A673 (cell line): ENCODE measurements at regions not wholly inside any gene's neighbourhood (a gene's known extent, or its start where the extent isn't known, plus 50 kb on each side); places are given as distances from the start of the nearest gene placed in this dataset.

ENCODE experiments used
- BruUV-seq: library from RNA; stranded (reverse); fragments of 400-500 nt; replicated peaks from 2 replicates; lab custom pipeline; 2021; lab: Mats Ljungman, UMichigan
- CTCF ChIA-PET: fragments of 300-600 bp; sonication (Branson Sonifier 250); formaldehyde crosslinking; loops from one replicate; lab custom pipeline; 2022; ENCODE audit warnings: antibody characterized with exemption; lab: Charles Lee
- POLR2A ChIA-PET: fragments of 300-600 bp; sonication (Branson Sonifier 250); formaldehyde crosslinking; loops from one replicate; lab custom pipeline; 2022; ENCODE audit warnings: antibody characterized with exemption; ENCODE audit not compliant: low non-redundant PET; lab: Charles Lee
- DNase-seq: peaks from one replicate; pipeline ENCODE4 v3.0.0-alpha.2; 2015; ENCODE audit warnings: low spot score
- H3K27ac ChIP-seq: fragments of 200-600 bp; sonication (generic); 2 replicates; pipeline ENCODE4 v1.5.1; 2016; ENCODE audit warnings: mixed run types, low read depth, mild to moderate bottlenecking, mixed read lengths, antibody characterized with exemption, low read length; ENCODE audit not compliant: poor library complexity, severe bottlenecking
- H3K27me3 ChIP-seq: fragments of 200-600 bp; sonication (generic); replicated peaks from 2 replicates; pipeline ENCODE4 v1.6.1; 2017; ENCODE audit warnings: mixed run types, low read depth, mild to moderate bottlenecking, mixed read lengths, antibody characterized with exemption, low read length; ENCODE audit not compliant: insufficient read depth, poor library complexity
- H3K36me3 ChIP-seq: fragments of 200-600 bp; sonication (generic); 2 replicates; pipeline ENCODE4 v1.6.1; 2016; ENCODE audit warnings: mixed run types, mild to moderate bottlenecking, mixed read lengths, antibody characterized with exemption, low read length; ENCODE audit not compliant: insufficient read depth, poor library complexity, severe bottlenecking
- H3K4me1 ChIP-seq: fragments of 200-600 bp; sonication (generic); 2 replicates; pipeline ENCODE4 v1.6.1; 2017; ENCODE audit warnings: mixed run types, mild to moderate bottlenecking, mixed read lengths, antibody characterized with exemption, low read length; ENCODE audit not compliant: insufficient read depth, poor library complexity, severe bottlenecking
- H3K4me3 ChIP-seq: fragments of 200-600 bp; sonication (generic); 2 replicates; pipeline ENCODE4 v1.5.1; 2016; ENCODE audit warnings: low read depth, mixed run types, mild to moderate bottlenecking, mixed read lengths, low read length; ENCODE audit not compliant: poor library complexity, severe bottlenecking
- H3K9me3 ChIP-seq: fragments of 200-600 bp; sonication (generic); 2 replicates; pipeline ENCODE4 v1.6.1; 2016; ENCODE audit warnings: mixed run types, low read depth, mild to moderate bottlenecking, mixed read lengths, antibody characterized with exemption, low read length; ENCODE audit not compliant: poor library complexity, severe bottlenecking
- EZH2 ChIP-seq: fragments of 200-600 bp; sonication (generic); IDR thresholded peaks from 2 replicates; pipeline ENCODE4 v1.6.1; 2017; ENCODE audit warnings: borderline replicate concordance, low read depth, mild to moderate bottlenecking, mixed read lengths, antibody characterized with exemption, low read length; ENCODE audit not compliant: poor library complexity, severe bottlenecking
- intact Hi-C: fragments of 100-400 bp; cut with micrococcal nuclease; formaldehyde crosslinking; loops from one replicate; pipeline ENCODE4 v1.10.0; 2022; ENCODE audit not compliant: unreplicated experiment
- TF ChIP-seq, protein P1 (sequence below): fragments of 300-800, 200-600 bp; sonication (generic); conservative IDR thresholded peaks from 2 replicates; pipeline ENCODE4 v1.5.1; 2017; ENCODE audit warnings: low read depth, mild to moderate bottlenecking, antibody characterized with exemption, low read length, moderate library complexity, mixed read lengths

DNA sequence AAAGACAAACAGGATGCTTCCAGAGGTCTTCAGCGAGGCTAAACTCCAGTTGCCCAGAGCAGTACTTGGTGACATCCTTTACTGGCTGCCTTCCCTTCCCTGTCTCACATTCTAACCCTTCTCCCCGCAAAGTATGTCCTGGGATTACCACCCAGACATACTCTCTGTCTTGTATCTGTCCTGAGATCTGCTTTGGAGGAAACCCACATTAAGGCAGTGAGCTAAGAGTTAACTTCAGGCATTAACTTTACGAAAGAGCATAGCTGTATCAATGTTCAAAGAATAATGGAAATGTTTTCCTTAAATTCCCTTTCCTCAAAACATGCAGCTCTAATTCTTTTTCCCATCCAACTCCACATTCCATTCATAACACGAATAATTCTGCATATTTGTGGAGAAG lies 385.2 kb downstream of the NPIPA8 start:
- H3K36me3 ChIP-seq = no peaks in the 10 kb centered on the region
- CTCF ChIA-PET = interaction anchor here (0.7 kb wide), 1 partner anchor 327 kb away, joined by 4 read pairs; no protein-coding TSS in a partner anchor
- H3K27me3 ChIP-seq = no peaks in the 10 kb centered on the region
- no peak overlapping the region for H3K27ac ChIP-seq
- TF ChIP-seq, protein P1, sequence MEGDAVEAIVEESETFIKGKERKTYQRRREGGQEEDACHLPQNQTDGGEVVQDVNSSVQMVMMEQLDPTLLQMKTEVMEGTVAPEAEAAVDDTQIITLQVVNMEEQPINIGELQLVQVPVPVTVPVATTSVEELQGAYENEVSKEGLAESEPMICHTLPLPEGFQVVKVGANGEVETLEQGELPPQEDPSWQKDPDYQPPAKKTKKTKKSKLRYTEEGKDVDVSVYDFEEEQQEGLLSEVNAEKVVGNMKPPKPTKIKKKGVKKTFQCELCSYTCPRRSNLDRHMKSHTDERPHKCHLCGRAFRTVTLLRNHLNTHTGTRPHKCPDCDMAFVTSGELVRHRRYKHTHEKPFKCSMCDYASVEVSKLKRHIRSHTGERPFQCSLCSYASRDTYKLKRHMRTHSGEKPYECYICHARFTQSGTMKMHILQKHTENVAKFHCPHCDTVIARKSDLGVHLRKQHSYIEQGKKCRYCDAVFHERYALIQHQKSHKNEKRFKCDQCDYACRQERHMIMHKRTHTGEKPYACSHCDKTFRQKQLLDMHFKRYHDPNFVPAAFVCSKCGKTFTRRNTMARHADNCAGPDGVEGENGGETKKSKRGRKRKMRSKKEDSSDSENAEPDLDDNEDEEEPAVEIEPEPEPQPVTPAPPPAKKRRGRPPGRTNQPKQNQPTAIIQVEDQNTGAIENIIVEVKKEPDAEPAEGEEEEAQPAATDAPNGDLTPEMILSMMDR = no peak
- TF ChIP-seq EZH2 = no peak
- H3K4me1 ChIP-seq = no peaks in the 10 kb centered on the region
- H3K9me3 ChIP-seq = no peaks in the 10 kb centered on the region
- POLR2A ChIA-PET = no interaction called here
- intact Hi-C loops = no loop called here
- H3K4me3 ChIP-seq = no peak overlapping the region
- no peak for DNase-seq
- no TSS peak for BruUV-seq

DNA sequence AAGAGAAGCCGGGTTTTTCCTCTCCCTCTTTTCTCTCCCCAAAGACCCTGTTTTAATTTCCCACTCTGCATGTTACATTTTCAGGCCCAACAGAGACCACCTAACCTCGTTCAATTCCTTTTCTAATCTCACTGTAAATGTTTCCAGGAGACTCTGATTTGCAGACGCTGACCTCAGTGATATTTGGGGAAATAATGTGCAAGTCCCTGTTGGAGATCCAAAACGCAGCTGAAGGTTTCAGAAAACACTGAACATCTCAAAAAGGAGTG lies 386.6 kb downstream of the NPIPA8 start:
- no peak for TF ChIP-seq EZH2
- TF ChIP-seq, protein P1 = no peak
- H3K4me3 ChIP-seq = no peak overlapping the region
- ChIA-PET POLR2A (no interaction called here), CTCF (no interaction called here)
- no TSS peak for BruUV-seq
- H3K27ac ChIP-seq = no peak overlapping the region
- H3K27me3 ChIP-seq = no peaks in the 10 kb centered on the region
- H3K9me3 ChIP-seq = no peaks in the 10 kb centered on the region
- H3K36me3 ChIP-seq = no peaks in the 10 kb centered on the region
- intact Hi-C loops = no loop called here
- H3K4me1 ChIP-seq = no peaks in the 10 kb centered on the region
- no peak for DNase-seq

DNA sequence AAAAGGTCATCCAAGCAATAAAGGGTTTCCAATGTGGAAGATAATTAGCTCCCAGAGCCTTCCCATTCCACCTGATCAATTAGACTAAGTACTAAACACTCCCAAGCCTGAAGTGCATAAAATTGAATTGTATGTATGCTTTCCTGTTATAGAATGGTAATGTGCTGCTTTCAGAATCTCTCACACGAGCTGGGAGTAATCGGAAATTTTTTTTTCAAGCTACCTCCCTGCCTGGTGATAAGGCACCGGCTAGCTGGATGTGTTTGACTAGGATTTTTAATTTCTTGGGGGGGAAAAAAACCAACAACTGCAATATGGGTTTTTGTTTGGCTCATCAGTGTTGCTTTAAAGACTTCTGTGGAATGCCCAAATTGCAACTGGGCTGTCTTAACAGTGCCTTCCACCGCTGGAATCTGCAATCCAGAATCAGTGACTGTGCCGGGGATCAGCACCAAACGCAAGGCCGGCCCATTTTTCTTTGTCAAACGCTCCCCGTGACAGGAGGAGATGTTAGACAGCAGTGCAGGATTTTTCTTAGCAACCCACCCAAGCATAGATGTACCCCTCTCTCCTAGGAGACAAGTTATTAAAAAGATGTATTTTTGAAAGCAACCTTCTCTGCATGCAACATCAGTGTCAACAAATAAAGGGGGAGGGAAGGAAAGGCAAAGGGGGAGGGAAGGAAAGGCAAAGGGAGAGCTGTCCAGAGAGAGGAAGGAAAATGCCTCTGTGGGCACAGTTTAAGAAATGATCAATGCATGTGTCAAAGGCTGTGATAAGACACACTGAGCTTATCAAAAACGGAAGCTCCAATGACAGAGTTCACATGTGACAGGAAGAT lies 387.2 kb downstream of the NPIPA8 start:
- POLR2A ChIA-PET = no interaction called here

More for the DNA sequence above, 387.2 kb downstream of the NPIPA8 start:
- Histone ChIP-seq H3K9me3 (no peaks in the 10 kb centered on the region), H3K36me3 (no peaks in the 10 kb centered on the region), H3K27ac (no peak overlapping the region), H3K27me3 (no peaks in the 10 kb centered on the region), H3K4me3 (no peak overlapping the region), H3K4me1 (no peaks in the 10 kb centered on the region)
- CTCF ChIA-PET = no interaction called here
- TF ChIP-seq, protein P1 = no peak
- TF ChIP-seq EZH2 = no peak
- DNase-seq = no peak
- BruUV-seq = no TSS peak
- intact Hi-C loops = no loop called here
